LoVo (cell line): ENCODE measurements at regions not wholly inside any gene's neighbourhood (a gene's known extent, or its start where the extent isn't known, plus 50 kb on each side); places are given as distances from the start of the nearest gene placed in this dataset.

Experiments
- DNase-seq: peaks from one replicate; pipeline ENCODE4 v3.0.0-alpha.2; 2016; ENCODE audit warnings: low spot score

- DNase-seq: no peak
Measured at GRCh38 chr2:41886757-41887156, 161.1 kb upstream of the PKDCC start.

- no peak for DNase-seq
Measured at GRCh38 chr2:41890341-41890740, 157.5 kb upstream of the PKDCC start.

GRCh38 chr2:41892476-41892875 is 155.3 kb upstream of the PKDCC start:
- peak; percentile 37 for DNase-seq

- peak; percentile 22 for DNase-seq
Measured at GRCh38 chr2:41894563-41895333, 153.1 kb upstream of the PKDCC start.

- no peak for DNase-seq
Measured at GRCh38 chr2:41895334-41895664, 152.5 kb upstream of the PKDCC start.

- no peak for DNase-seq
Measured at GRCh38 chr2:41896186-41896846, 151.5 kb upstream of the PKDCC start.

- DNase-seq: no peak
Measured at GRCh38 chr2:41899189-41899588, 148.6 kb upstream of the PKDCC start.

GRCh38 chr2:41900101-41900577 is 147.7 kb upstream of the PKDCC start:
- DNase-seq: no peak

- DNase-seq: no peak
Measured at GRCh38 chr2:41902897-41903296, 144.9 kb upstream of the PKDCC start.

- DNase-seq: no peak
Measured at GRCh38 chr2:41903474-41904135, 144.2 kb upstream of the PKDCC start.

GRCh38 chr2:41904459-41904858 is 143.4 kb upstream of the PKDCC start:
- DNase-seq: no peak

GRCh38 chr2:41905597-41906337 is 142.1 kb upstream of the PKDCC start:
- DNase-seq: no peak

- no peak for DNase-seq
Measured at GRCh38 chr2:41906338-41906725, 141.5 kb upstream of the PKDCC start.

GRCh38 chr2:41907141-41907540 is 140.7 kb upstream of the PKDCC start:
- no peak for DNase-seq

- peak; percentile 12 for DNase-seq
Measured at GRCh38 chr2:41907771-41908207, 140.0 kb upstream of the PKDCC start.

- DNase-seq: no peak
Measured at GRCh38 chr2:41908349-41908748, 139.5 kb upstream of the PKDCC start.

- DNase-seq: no peak
Measured at GRCh38 chr2:41909584-41909983, 138.2 kb upstream of the PKDCC start.

GRCh38 chr2:41910126-41910525 is 137.7 kb upstream of the PKDCC start:
- DNase-seq: no peak

- DNase-seq: no peak
Measured at GRCh38 chr2:41911033-41911432, 136.8 kb upstream of the PKDCC start.

- no peak for DNase-seq
Measured at GRCh38 chr2:41912337-41912736, 135.5 kb upstream of the PKDCC start.

- DNase-seq: no peak
Measured at GRCh38 chr2:41912776-41913175, 135.0 kb upstream of the PKDCC start.

GRCh38 chr2:41913311-41913710 is 134.5 kb upstream of the PKDCC start:
- no peak for DNase-seq
